SIG-M5 treated with dmso at 0.1 percent for 504 hours (cell line): ENCODE measurements at regions not wholly inside any gene's neighbourhood (a gene's known extent, or its start where the extent isn't known, plus 50 kb on each side); places are given as distances from the start of the nearest gene placed in this dataset.

ENCODE experiments used
- DNase-seq: peaks from one replicate; lab custom pipeline; 2025; ENCODE audit not compliant: unreplicated experiment; lab: John Stamatoyannopoulos, UW

DNA sequence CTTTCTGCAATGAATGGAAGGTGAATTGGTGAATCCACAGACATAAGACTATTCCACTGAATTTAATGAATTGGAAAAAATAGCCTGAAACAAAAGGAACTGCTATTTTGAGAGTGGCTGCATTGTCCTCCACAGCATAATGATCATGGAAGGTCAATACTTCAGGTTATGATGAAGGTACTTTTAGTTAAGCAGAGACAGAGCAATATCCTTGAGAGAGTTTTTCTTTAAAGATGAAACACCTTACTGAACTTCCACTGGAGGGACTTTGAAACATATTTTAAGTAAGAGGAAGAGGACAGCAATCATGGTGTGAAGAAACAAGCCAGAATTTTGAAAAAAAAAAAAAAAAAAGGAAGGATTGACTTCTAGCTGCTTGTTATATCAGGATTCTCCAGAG is 68.8 kb upstream of the DPP10 start:
- no peak for DNase-seq

DNA sequence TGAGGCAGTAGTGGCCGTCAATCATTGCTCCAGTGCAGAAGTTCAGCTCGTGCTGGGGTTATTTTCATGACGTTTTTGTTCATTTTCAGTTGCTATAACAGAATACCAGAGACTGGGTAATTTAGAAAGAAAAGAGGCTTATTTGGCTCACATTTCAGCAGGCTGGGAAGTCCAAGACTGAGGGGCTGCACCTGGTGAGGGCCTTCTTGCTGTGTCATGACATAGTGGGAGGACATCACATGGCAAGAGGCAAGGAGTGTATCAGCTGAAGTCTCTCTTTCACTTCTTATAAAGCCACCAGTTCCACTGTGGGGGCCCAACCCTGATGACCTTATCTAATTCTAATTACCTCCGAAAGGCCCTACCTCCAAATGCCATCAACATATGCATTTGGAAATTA is 58.0 kb upstream of the DPP10 start:
- DNase-seq, result no peak

DNA sequence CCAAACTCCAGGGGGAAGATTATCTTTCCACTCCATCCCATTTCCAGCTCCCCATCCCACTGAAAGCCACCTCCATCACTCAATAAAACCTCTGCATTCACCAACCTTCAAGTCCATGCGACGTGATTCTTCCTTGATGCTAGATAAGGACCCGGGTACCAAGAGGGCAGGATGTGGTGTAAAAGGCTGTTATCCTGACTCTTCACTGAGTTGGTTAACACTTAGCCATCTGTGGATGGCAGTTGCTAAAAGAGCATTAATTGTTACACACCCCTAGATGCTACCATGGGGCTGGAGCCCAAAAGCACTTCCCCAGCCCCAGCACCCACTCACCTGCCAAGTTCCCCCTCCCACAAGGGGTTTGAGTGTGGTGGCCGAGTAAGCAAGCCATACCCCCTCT is 53.4 kb upstream of the DPP10 start:
- DNase-seq, result no peak
